ENCODE measurements at regions not wholly inside any gene's neighbourhood (a gene's known extent, or its start where the extent isn't known, plus 50 kb on each side); places are given as distances from the start of the nearest gene placed in this dataset.

DNA sequence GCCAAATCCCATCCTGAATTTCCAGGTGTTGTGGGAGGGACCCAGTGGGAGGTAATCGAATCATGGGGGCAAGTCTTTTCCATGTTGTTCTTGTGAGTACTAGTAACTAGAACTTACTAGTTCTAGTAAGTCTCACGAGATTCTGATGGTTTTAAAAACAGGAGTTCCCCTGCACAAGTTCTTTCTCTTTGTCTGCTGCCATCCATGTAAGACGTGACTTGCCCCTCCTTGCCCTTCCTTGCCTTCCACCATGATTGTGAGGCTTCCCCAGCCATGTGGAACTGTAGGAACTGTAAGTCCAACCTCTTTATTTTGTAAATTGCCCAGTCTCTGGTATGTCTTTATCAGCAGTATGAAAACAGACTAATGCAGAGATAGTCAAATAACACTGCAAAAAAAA is 122.7 kb upstream of the BEND6 start:
- TF ChIP-seq, protein P1, sequence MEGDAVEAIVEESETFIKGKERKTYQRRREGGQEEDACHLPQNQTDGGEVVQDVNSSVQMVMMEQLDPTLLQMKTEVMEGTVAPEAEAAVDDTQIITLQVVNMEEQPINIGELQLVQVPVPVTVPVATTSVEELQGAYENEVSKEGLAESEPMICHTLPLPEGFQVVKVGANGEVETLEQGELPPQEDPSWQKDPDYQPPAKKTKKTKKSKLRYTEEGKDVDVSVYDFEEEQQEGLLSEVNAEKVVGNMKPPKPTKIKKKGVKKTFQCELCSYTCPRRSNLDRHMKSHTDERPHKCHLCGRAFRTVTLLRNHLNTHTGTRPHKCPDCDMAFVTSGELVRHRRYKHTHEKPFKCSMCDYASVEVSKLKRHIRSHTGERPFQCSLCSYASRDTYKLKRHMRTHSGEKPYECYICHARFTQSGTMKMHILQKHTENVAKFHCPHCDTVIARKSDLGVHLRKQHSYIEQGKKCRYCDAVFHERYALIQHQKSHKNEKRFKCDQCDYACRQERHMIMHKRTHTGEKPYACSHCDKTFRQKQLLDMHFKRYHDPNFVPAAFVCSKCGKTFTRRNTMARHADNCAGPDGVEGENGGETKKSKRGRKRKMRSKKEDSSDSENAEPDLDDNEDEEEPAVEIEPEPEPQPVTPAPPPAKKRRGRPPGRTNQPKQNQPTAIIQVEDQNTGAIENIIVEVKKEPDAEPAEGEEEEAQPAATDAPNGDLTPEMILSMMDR (conservative IDR thresholded peaks at IDR 0.05 in 1 of 2, IDR thresholded peaks at IDR 0.05 in 1 of 2; ENCODE audit: extremely low read depth in 1 of 2, insufficient read depth in 1 of 2, low read depth in 1 of 2, low read length in 2 of 2) = no peak
- TF ChIP-seq EZH2 (IDR thresholded peaks at IDR 0.05; ENCODE audit: borderline replicate concordance, low read length) = no peak
